ENCODE measurements at regions not wholly inside any gene's neighbourhood (a gene's known extent, or its start where the extent isn't known, plus 50 kb on each side); places are given as distances from the start of the nearest gene placed in this dataset.

DNA sequence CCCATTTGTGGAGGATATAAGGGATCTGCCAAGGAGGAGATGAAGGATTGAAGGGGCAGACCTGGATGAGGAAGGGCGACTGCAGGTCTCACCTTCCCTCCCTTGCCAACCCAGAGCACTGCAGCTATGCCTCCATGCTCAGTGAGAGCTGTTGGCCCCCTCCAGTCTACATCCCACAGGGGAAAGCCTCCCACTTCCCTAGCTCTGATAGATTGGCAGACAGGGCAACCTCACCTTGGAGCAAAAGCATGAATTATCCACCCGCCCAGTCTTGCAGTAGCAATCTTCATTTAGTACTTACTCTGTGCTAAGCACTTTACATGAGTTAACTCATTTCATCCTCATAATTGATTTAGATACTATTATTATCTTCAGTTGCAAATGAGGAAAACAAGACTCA lies 70.4 kb upstream of the SMNDC1 start:
- no peak for ATAC-seq

DNA sequence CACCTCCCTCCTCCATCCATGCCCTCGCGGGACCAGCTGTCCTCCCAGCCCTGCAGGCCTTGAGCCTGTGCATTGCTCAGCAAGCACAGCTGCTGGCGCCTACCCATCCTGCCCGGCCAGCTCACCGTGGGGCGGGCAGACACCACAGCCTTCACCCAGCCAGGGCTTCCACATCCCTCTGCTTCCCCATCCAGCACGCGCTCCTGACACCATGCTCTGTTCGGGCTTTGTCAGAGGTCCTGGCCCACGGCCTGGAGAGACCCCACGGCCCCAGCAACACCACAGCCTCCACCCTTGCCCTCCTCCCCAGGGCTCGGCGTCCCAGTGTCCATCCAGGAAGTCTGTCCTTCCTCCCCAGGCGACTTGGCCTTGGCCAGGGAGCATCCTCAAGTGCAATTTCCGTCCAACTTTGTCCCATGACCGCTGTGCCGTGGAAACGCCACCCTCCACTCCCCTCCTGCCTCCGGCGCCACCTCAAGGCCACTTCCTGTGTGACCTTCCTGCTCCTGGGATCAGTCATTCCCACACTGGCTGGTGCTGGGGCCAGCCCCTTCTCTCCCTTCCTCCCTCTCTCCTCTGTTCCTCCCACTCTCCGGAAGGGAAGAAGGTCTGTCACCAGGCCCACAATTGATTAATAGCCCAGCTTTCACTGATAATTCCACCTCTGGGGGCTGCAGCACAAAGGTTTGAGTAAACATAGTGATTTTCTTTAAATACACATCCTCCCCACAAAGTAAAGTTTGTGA lies 71.5 kb upstream of the SMNDC1 start:
- DNase-seq = no peak
- no peak for ATAC-seq

More for the DNA sequence above, 70.4 kb upstream of the SMNDC1 start:
- no peak for DNase-seq

DNA sequence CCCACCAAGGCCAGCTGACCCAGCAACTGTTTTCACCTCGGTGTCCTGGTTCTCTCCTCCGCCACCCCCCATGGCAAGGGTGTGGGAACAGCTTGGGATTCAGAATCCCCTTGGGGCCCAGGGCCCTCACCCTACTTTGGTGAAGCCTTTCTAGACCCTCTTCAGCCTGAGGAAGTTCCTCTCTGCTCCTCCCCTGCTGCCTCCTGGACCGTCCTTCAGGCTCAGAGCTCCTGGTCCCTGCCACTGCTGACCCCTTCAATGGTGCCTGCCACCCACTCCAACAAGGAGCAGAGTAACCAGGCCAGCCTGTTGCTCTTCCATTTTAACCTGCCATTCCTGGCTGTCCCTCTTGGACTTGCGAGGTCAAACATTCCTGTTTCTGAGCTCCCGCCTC lies 72.0 kb upstream of the SMNDC1 start:
- no peak for DNase-seq
- no peak for ATAC-seq

DNA sequence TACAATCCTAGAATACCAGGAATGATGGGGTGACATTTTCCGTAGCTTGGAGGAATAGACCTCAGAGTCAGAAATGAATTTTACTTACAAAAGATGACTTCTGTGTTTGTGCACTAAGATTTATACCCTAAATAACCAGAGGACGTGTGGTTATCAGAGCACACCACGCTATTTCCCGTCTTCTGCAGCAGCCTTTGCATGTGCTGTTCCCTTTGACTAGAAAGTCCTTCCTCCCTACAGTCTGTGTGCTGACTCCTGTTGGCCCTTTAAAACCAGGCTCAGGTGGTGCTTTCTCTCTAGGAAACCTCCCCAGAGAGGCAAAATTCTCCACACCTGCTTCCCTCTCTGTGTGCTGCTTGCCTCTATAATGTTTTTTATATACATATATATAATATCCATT lies 73.3 kb upstream of the SMNDC1 start:
- no peak for ATAC-seq
- no peak for DNase-seq

DNA sequence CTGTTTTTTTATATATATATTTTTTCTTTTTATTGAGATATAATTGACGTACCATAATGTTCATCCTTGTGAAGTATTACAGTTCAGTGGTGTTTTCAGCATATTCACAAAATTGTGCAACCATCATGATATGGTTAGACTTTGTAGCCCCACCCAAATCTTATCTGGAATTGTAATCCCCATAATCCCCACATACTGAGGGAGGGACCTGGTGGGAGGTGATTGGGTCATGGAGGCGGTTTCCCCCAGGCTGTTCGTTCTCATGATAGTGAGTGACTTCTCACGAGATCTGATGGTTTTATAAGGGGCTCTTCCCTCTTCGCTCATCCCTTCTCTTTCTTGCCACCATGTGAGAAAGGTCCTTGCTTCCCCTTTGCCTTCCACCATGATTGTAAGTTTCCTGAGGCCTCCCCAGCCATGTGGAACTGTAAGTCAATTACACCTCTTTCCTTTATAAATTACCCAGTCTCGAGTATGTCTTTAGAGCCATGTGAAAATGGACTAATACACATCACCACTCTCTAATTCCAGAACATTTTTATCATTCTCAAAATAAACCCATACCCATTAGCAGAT lies 73.9 kb upstream of the SMNDC1 start:
- ATAC-seq (no peak), DNase-seq (no peak)

DNA sequence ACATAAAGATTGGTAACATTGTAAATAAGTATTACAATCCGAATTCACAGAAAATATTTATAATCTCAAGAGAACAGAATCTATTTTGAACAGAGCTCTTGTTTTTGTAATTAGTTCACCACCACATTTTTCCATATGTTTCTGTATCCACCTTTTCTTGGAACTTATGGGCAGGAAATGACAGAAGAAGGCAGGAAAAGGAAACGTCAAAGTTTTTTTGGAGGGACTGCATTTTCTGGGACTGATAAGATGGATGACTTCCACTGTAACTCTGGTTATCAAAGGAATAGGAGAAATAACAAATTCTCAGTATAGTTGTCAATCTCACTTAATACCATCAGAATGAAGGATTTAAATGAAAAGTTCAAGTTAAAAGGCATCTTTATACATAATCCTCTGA lies 75.1 kb upstream of the SMNDC1 start:
- DNase-seq (no peak), ATAC-seq (no peak)

DNA sequence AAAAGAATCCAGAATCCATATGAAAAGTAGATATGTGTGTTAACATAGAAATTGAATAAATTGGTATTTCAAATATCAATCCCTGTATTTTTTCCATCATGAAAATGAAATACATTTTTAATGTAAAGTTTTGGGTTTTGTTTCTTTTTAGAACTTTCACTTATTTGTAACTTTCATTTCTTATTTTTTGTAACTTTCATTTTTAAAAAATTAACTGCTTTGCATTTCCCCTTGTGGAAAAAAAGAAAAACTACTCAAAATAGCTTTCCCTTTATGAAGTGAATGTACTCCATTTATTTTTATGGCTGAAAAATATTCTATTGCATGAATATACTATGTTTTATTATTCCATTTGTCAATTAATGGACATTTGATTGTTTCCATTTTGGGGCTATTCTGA lies 75.6 kb upstream of the SMNDC1 start:
- DNase-seq (no peak), ATAC-seq (no peak)

DNA sequence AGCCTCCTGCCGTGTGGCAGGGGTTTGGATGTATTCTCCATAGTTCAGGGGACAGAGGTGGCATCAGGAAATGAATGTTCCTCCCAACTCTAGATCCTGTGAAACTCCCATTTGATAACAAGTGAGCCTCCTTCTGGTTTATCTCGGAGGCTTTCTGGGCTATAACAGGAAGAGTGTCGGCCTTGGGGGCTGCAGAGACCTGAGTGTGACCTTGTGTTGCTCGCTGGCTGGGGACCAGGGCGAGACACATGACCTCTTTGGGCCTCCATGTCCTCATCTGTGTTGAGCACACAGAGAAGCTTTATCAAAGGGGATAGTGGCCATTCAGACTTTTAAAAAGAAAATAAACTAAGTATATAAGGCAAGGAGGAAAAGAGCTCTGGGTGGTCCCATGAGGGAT lies 78.0 kb upstream of the SMNDC1 start:
- DNase-seq (no peak), ATAC-seq (no peak)

DNA sequence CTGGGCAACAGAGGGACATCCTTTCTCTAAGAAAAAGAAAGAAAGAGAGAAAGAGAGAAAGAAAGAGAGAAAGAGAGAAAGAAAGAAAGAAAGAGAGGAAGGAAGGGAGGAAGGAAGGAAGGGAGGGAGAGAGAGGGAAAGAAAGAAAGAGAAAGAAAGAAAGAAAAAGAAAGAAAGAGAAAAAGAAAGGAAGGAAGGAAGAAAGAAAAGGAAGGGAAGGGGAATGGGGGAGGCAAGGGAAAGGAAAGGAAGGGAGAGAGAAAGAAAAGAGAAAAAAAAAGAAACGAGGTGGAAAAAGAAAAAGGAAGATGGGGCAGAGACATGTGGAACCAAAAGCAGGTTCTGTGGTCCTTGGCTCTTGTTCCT lies 82.9 kb upstream of the SMNDC1 start:
- ATAC-seq = no peak

DNA sequence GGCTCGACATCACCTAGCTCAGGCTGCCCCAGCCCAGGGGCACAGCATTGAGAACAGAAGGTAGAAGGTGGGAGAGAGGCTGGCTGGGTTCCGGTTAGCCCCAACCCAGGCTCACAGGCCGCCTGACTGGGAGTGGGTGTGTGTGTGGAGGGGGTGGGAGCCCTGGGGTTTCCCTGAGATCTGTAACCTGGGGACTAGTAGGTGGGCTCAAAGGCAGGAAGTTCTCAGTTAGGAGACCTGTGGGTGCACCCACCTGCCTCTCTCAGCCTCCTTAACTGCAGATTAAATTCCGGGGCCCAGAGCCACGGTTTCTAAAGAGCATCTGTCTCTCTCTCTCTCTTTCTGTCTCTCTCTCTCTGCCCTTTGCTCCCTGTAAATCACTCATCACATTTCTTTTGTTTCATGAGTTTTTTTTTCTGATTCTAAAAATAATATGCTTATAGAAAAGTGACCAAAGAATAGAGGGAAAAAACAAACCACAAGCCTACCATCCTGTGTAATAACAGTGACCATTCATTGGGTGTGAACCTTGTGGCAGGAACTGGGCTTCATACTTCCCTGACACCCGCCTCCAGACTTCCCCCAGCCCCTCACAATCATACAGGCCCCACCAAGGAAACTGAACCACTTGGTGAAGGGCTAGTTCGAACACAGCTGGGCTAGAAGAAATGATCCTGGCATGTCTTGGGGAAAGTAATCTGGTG lies 83.4 kb upstream of the SMNDC1 start:
- ATAC-seq = peak; percentile 71
- peak; percentile 54 for DNase-seq

More for the DNA sequence above, 82.9 kb upstream of the SMNDC1 start:
- DNase-seq = no peak

DNA sequence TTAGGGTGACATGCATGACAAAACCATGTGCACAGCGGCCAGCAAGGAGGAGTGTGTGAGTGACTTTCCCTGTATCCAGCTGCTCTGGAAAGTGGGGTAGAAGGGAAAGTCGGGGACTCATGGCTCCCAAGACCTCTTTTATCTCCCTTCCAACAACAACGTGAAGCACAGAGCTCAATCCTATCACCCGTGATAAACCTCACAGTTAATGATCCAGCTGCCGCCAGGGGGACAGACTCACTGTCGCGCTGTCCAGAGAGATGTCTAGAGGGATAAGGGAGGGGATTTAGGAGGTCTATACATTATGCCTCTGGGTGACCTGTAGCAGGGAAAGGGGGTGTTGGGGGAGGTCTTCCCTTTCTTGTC lies 84.0 kb upstream of the SMNDC1 start:
- ATAC-seq = no peak

DNA sequence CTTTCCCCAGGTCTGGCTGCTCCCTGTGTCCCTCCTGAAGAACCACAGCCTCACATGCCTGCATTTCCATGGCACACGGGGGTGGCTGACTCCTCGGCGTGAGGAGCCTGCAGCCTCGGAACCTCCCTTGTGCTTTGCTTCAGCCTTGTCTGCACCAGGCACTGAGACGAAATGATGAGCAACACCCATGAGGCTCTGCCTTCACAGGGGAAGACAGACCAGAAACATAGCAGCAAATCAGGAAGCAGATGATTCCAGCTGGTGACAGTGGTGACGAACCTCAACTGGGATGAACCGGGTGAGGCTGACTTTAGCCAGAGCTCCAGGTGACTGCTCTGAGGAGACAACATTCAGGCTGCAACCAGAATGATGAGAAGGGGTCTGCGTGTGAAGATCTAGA lies 84.5 kb upstream of the SMNDC1 start:
- DNase-seq (no peak), ATAC-seq (no peak)

More for the DNA sequence above, 84.0 kb upstream of the SMNDC1 start:
- no peak for DNase-seq

DNA sequence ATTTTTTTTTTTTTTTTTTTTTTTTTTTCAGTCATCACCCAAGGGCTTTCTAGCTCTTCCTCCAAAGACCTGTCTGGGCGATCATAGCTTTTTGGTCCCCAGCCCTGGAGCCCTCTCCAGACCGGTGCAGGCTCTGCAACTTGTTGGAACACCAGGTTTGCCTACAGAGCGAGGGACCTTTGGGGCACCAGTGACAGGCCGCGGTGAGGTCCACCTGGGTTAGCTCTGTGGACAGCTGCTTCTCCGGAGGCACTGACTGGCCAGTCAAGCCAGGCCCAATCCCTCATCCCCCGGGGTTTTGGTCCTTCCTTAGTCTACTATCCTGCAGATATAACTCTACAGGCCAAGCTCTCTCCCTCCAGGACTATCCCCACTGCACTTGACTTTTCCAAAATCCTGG lies 86.8 kb upstream of the SMNDC1 start:
- no peak for DNase-seq
- no peak for ATAC-seq

DNA sequence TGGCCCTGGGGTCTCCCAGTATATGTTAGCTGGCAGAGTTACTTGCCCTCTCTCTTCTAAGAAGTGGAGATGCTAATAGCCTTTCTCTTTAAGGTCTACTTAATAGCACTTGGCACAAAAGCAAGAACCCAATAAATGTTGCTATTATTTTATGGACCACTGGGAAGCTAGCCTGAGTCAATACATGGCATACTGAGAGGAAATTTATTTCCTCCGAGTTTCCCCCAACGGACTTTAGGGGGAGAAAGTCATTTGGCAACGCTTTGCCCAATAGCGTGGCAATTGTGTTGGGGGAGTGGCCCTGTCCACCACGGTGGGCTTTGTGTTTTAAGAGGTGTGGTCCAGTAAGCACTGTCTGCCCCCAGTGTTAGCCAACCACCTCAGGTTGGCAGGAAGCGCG lies 87.4 kb upstream of the SMNDC1 start:
- no peak for ATAC-seq
- DNase-seq = no peak

DNA sequence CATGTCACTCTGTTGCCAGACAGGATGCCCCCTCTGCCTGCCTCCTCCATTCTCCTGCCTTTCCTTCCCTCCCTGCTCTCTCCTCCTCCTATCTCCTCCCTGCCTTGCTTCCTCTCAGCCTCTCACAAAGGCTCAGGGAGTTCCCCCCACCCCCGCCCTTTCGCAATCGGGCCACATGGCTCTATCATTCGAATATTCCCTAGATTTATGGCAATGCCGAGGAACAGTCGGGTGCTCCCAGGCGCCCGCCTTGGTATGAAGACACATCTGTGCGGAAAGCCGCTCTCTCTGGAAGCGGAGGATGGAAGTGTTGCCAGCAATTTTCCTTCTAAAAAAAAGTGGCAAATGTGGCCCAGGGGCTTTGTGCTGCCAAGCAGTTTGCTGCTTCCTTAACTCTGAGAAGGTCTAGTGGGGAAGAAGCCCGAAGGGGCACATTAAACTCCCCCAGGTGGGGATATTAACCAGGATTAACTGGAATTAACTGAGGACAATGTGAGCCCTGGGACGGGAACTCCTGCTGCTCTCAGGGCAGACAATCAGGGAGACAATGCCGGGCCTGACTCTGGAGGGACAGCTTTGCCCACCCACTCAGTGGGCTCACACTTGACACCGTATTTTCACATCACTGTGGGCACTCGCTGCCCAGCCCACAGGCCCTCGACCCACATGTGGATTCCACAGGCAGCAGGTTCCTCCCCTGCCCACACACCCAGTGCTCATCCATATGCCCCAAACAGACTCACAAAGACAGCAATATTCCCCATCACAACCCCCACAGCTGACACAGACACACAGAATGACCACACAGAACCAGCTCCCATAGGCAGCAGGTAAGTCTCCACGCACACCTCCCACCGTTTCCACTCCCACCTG lies 88.4 kb upstream of the SMNDC1 start:
- ATAC-seq = no peak
- DNase-seq = no peak

DNA sequence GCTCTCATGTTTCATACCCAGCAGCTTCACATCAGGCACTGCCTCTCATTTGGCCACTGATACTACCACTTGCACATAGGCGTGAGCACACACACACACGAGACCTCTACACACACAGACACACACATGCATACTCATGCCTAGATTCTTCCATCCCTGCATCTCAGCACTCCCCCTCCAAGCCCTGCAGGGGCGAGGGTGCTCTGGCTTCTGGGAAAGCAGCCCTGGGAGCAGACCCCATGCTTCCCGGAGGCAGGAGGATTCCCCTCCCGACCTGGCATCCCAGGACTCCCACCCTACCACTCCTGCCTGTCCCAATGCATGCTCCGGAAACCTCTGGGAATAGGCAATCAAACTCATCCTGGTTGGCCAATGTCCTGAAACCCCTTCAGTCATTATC lies 89.1 kb upstream of the SMNDC1 start:
- ATAC-seq = no peak
- DNase-seq = no peak

DNA sequence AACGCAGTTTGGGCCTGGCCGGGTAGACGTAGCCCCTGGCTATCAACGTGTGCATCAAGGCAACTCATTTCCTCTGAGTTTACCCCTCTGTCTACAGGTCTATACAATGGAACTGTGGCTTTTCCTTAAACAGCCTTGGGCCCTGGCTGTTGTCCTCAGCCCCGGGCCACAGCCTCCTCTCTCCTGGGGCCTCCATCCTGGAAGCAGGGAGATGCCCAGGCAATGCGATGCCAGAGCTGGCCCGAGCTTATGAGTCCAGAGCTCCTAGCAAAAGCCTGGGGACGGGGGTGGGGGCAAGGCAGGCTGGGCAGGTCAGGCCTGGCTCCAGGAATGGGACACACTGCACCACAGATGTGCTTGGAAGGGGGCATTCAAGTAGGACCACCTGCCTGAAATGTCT lies 89.6 kb upstream of the SMNDC1 start:
- ATAC-seq (no peak), DNase-seq (no peak)

DNA sequence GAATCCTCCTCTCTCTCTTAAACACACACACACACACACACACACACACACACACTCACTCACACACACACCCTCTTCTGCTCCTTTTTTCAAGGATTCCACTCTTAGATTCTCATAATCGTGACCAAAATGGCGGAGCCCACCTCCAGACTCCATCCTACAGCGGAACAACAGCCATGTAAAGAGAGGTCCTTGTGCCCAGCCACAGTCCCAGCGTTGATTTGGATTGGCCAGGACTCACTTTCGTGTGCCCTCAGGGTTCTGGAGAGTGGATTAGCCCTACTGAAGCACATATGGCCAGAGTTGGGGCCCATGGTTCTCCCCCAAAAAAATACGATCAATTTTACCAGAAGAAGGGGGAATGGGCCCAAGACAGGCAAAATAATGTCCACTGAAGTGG lies 90.2 kb upstream of the SMNDC1 start:
- no peak for ATAC-seq

DNA sequence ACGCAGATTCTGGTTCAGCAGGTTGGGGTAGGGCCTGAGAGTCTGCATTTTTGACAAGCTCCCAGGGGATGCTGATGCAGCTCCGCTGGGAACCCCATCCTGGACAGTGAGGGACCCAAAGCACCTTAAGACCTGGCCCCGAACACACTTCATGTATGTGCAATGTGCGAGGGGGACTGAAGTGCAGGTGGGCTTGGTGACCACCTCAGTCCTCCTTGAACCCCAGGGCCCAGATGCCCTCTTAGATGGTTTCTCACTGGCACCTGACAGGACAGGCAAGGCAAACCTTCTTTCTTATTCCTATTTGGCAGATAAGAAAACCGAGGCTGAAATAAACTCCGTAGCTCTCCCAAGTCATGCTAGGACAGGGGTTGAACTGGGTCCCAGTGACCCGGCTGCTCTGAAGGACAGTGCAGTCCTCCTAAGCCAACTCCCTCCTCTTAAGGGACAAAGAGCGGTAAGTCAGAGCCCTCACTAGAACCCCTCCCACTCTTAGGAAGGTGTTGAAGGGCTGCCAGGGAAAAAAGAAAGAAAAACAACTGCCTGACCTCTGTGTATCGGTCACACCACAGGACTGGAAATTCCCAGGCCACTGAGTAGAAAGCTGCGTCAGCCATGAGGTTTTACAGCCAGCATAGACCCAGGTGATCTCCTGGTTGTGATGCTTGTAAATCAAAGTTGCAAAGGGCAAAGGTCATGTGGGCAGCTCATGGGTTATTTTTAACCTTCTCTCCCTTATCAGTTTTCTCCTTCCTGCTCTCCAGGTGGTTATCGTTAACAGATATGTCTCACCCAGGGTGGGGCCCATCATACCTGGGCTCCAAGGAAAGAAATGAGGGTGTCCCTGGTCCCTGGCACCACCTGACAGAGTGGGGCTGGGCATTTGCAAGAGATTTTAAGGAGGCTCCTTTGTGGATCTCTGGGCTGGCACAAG lies 90.9 kb upstream of the SMNDC1 start:
- ATAC-seq (peak; percentile 87), DNase-seq (peak; percentile 51)

More for the DNA sequence above, 90.2 kb upstream of the SMNDC1 start:
- no peak for DNase-seq

DNA sequence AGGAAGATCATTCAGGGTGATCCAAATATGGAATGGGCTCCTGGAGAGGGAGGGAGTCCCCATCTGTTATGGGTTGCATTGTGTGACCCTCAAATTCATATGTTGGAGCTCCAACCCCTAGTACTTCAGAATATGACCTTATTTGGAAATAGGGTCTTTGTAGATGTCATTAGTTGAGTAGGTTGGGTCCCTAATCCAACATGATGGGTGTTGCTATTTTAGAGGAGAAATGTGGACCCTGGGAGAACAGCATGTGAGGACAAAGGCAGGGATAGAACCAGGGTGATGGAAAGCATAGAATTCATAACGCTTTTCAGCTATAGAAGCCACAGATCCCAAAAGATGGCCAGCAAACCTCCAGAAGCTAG lies 91.5 kb upstream of the SMNDC1 start:
- DNase-seq (no peak), ATAC-seq (no peak)

DNA sequence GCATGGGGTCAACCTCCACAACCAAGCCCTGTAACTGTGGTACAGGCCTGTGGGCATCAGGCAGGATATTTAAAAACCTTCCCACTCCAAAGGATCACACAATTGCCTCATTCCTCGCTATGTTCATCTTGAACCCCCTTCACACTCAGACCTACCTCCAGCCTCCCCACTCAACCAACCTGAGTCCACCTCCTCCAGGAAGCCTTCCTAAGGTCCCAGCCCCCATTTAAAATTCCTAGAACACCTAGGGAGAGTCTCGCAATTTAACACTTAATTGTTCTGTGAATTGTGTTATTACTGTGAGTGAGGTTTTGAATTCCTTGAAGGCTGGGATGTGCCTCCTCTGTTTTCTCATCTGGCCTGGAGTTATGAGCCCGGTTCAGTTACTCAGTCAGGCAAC lies 93.1 kb upstream of the SMNDC1 start:
- no peak for ATAC-seq
- DNase-seq = no peak
